Keratinocyte (primary cell): ENCODE measurements at regions not wholly inside any gene's neighbourhood (a gene's known extent, or its start where the extent isn't known, plus 50 kb on each side); places are given as distances from the start of the nearest gene placed in this dataset.
"Not testable (repeated sequence)": the region's sequence is repeated elsewhere in the genome, so short reads cannot be mapped to it uniquely, and the experiment has no call there.

Experiments
- DNase-seq: peaks from one replicate; pipeline ENCODE4 v3.0.0-alpha.2; 2011; ENCODE audit warnings: low read depth, missing footprints, low spot score
- FAIRE-seq: peaks from 2 replicates; lab custom pipeline; 2011; peaks lifted over from hg19 to GRCh38; lab: Jason Lieb, UNC
- H2AFZ ChIP-seq: 2 replicates; pipeline ENCODE4 v1.6.0; 2012; ENCODE audit warnings: low read length, control low read depth, inconsistent platforms; ENCODE audit not compliant: control insufficient read depth
- H3K27ac ChIP-seq: 2 replicates; pipeline ENCODE4 v1.5.1; 2011; ENCODE audit warnings: low read length; ENCODE audit not compliant: control insufficient read depth, insufficient read depth
- H3K27me3 ChIP-seq: 3 replicates; pipeline ENCODE4 v1.6.0; 2011; ENCODE audit warnings: low read length; ENCODE audit not compliant: control insufficient read depth, insufficient read depth; ENCODE audit errors: extremely low read depth
- H3K36me3 ChIP-seq, 2 experiments: 2 replicates in 1 of 2; 3 replicates in 1 of 2; pipeline ENCODE4 v1.5.1; 2011; ENCODE audit warnings: low read length in 2 of 2, mild to moderate bottlenecking in 1 of 2; ENCODE audit not compliant: control insufficient read depth in 2 of 2, insufficient read depth in 2 of 2; ENCODE audit errors: extremely low read depth in 1 of 2
- H3K4me1 ChIP-seq: 3 replicates; pipeline ENCODE4 v1.5.1; 2011; ENCODE audit warnings: low read length; ENCODE audit not compliant: control insufficient read depth, insufficient read depth; ENCODE audit errors: extremely low read depth
- H3K4me2 ChIP-seq: 3 replicates; pipeline ENCODE4 v1.6.0; 2011; ENCODE audit warnings: low read depth, low read length; ENCODE audit not compliant: control insufficient read depth, insufficient read depth; ENCODE audit errors: extremely low read depth
- H3K4me3 ChIP-seq, 3 experiments: fragments of 200-600 bp in 1 of 3; sonication (generic) in 1 of 3; 2 replicates in 2 of 3; 3 replicates in 1 of 3; pipeline ENCODE4 v1.5.1; 2011 to 2016; ENCODE audit warnings: low read length in 3 of 3, mild to moderate bottlenecking in 3 of 3, control low read depth in 2 of 3, inconsistent platforms in 1 of 3, low read depth in 1 of 3, mixed read lengths in 1 of 3, mixed run types in 1 of 3, moderate library complexity in 1 of 3; ENCODE audit not compliant: control insufficient read depth in 2 of 3, insufficient read depth in 2 of 3; ENCODE audit errors: extremely low read depth in 1 of 3
- H3K79me2 ChIP-seq: 2 replicates; pipeline ENCODE4 v1.6.0; 2012; ENCODE audit warnings: low read length; ENCODE audit not compliant: control insufficient read depth, insufficient read depth
- H3K9ac ChIP-seq: 3 replicates; pipeline ENCODE4 v1.6.0; 2011; ENCODE audit warnings: low read length; ENCODE audit not compliant: control insufficient read depth, insufficient read depth; ENCODE audit errors: extremely low read depth
- H3K9me1 ChIP-seq: 3 replicates; pipeline ENCODE4 v1.6.0; 2011; ENCODE audit warnings: low read length; ENCODE audit not compliant: control insufficient read depth, insufficient read depth; ENCODE audit errors: extremely low read depth
- H3K9me3 ChIP-seq: 2 replicates; pipeline ENCODE4 v1.5.1; 2012; ENCODE audit warnings: low read depth, low read length; ENCODE audit not compliant: control insufficient read depth
- H4K20me1 ChIP-seq: 3 replicates; pipeline ENCODE4 v1.6.0; 2011; ENCODE audit warnings: low read length; ENCODE audit not compliant: control insufficient read depth, insufficient read depth; ENCODE audit errors: extremely low read depth
- EZH2 ChIP-seq: IDR thresholded peaks from one replicate; pipeline ENCODE4 v1.6.1; 2012; ENCODE audit warnings: inconsistent platforms, mild to moderate bottlenecking, low read length, moderate library complexity
- dilution Hi-C: fragments of 300-500 bp; cut with MboI; formaldehyde crosslinking; loops from one replicate; pipeline ENCODE4 v1.7.0; 2020; ENCODE audit warnings: low sequenced_read_pairs; ENCODE audit not compliant: extremely low pct_ligation_motif_present
- TF ChIP-seq, protein P1 (sequence below), 3 experiments: IDR thresholded peaks in 1 of 3; conservative IDR thresholded peaks in 1 of 3; optimal IDR thresholded peaks in 1 of 3; 2 replicates in 2 of 3; 3 replicates in 1 of 3; pipeline versions ENCODE3 to v1.5.1; 2011; ENCODE audit warnings: low read length in 3 of 3, mild to moderate bottlenecking in 3 of 3, moderate library complexity in 2 of 3, control low read depth in 1 of 3, inconsistent platforms in 1 of 3; ENCODE audit not compliant: insufficient read depth in 2 of 3; ENCODE audit errors: extremely low read depth in 1 of 3

DNA sequence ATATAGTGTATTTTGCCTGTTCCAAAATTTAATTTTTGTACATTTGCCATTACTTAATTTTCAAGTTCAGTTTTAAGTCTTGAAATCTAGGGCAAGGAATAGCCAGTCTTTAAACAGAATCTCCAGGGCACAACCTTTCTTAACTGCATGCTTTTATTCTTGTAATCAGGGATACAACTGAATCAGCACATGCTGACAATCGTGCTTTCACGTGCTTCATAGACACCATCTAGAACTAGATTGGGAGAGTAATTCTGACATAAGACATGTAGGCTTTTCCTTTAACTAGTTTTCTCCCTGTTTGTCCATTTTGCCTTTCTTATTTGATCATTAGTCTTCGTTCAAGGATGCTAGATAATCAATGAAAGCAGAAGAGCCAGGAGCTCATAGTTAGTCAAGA lies 650.4 kb upstream of the CADM2 start:
- DNase-seq (no peak), FAIRE-seq (no peak)
- Histone ChIP-seq H3K9me1 (no peaks in the 10 kb centered on the region), H3K27ac (no peak overlapping the region), H4K20me1 (no peaks in the 10 kb centered on the region), H3K27me3 (no peaks in the 10 kb centered on the region), H3K36me3 (no peaks in the 10 kb centered on the region), H2AFZ (no peak overlapping the region), H3K9me3 (no peaks in the 10 kb centered on the region), H3K79me2 (no peaks in the 10 kb centered on the region), H3K4me3 (no peak overlapping the region), H3K4me2 (no peak overlapping the region), H3K9ac (no peak overlapping the region), H3K4me1 (no peaks in the 10 kb centered on the region)
- dilution Hi-C loops = no loop called here
- TF ChIP-seq, protein P1, sequence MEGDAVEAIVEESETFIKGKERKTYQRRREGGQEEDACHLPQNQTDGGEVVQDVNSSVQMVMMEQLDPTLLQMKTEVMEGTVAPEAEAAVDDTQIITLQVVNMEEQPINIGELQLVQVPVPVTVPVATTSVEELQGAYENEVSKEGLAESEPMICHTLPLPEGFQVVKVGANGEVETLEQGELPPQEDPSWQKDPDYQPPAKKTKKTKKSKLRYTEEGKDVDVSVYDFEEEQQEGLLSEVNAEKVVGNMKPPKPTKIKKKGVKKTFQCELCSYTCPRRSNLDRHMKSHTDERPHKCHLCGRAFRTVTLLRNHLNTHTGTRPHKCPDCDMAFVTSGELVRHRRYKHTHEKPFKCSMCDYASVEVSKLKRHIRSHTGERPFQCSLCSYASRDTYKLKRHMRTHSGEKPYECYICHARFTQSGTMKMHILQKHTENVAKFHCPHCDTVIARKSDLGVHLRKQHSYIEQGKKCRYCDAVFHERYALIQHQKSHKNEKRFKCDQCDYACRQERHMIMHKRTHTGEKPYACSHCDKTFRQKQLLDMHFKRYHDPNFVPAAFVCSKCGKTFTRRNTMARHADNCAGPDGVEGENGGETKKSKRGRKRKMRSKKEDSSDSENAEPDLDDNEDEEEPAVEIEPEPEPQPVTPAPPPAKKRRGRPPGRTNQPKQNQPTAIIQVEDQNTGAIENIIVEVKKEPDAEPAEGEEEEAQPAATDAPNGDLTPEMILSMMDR (optimal IDR thresholded peaks at IDR 0.05 in 1 of 3, IDR thresholded peaks at IDR 0.05 in 1 of 3, conservative IDR thresholded peaks at IDR 0.05 in 1 of 3; ENCODE audit: extremely low read depth in 1 of 3, insufficient read depth in 2 of 3, low read length in 3 of 3) = no peak
- TF ChIP-seq EZH2 = no peak

DNA sequence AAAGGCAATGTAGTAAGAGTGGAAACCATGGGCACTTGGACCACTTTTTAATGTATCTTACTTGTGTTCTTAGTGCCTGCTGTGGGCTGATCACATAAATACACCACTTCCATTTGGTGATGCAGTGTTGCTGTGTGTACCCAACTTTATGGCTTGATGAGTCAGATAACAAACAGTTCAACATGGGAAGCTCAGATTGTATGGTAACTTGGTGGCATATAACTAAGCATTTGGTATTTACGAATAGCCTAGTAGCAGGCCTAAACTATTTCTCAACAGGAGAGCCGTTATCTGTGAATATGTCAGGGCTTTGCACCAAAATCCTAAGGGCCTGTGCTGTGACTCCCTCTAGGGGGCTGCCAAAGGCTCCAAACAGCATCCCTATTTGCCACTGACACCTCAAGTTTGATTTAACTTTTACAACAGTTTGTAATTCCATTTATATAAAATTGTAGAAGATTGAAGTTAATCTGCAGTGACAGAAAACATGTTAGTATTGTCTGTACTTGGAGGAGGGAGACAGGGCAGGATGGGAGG lies 640.4 kb upstream of the CADM2 start:
- no peak for TF ChIP-seq EZH2
- TF ChIP-seq, protein P1 (optimal IDR thresholded peaks at IDR 0.05 in 1 of 3, IDR thresholded peaks at IDR 0.05 in 1 of 3, conservative IDR thresholded peaks at IDR 0.05 in 1 of 3; ENCODE audit: extremely low read depth in 1 of 3, insufficient read depth in 2 of 3, low read length in 3 of 3) = no peak
- no peak overlapping the region for H3K4me2 ChIP-seq
- no peaks in the 10 kb centered on the region for H3K36me3 ChIP-seq
- H3K4me3 ChIP-seq = no peak overlapping the region
- dilution Hi-C loops = no loop called here
- no peak overlapping the region for H3K27ac ChIP-seq
- H2AFZ ChIP-seq = no peak overlapping the region
- no peak overlapping the region for H3K9ac ChIP-seq
- H3K4me1 ChIP-seq = no peaks in the 10 kb centered on the region
- no peaks in the 10 kb centered on the region for H3K79me2 ChIP-seq
- no peaks in the 10 kb centered on the region for H3K9me1 ChIP-seq
- no peaks in the 10 kb centered on the region for H4K20me1 ChIP-seq
- H3K9me3 ChIP-seq = no peaks in the 10 kb centered on the region
- DNase-seq (no peak), FAIRE-seq (no peak)
- H3K27me3 ChIP-seq = no peaks in the 10 kb centered on the region

DNA sequence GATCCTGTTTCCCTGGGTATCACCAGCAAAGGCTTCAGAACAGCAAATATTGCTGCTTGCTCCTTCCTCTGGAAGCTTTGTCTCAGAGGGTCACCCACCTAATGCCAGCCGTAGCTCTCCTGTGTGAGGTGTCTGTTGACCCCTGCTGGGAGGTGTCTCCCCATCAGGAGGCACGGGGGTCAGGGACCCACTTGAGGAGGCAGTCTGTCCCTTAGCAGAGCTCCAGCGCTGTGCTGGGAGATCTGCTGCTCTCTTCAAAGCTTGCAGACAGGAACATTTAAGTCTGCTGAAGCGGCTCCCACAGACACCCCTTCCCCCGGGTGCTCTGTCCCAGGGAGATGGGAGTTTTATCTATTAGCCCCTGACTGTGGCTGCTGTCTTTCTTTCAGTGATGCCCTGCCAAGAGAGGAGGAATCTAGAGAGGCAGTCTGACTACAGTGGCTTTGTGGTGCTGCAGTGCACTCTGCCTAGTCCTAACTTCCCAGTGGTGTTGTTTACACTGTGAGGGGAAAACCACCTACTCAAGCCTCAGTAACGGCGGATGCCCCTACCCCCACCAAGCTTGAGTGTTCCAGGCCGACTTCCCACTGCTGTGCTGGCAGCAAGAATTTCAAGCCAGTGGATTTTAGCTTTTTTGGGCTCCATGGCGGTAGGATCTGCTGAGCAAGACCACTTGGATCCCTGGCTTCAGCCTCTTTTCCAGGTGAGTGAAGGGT lies 593.1 kb upstream of the CADM2 start:
- H3K27ac ChIP-seq, H3K36me3 ChIP-seq, H4K20me1 ChIP-seq, dilution Hi-C loops, H3K4me2 ChIP-seq, H3K4me1 ChIP-seq, H3K9me3 ChIP-seq, H2AFZ ChIP-seq, H3K4me3 ChIP-seq, H3K9me1 ChIP-seq, DNase-seq, H3K79me2 ChIP-seq, FAIRE-seq, H3K27me3 ChIP-seq, H3K9ac ChIP-seq: not testable (repeated sequence)
